ENCODE measurements at regions not wholly inside any gene's neighbourhood (a gene's known extent, or its start where the extent isn't known, plus 50 kb on each side); places are given as distances from the start of the nearest gene placed in this dataset.

- no peaks in the 10 kb centered on the region for H3K36me3 ChIP-seq (ENCODE audit: control insufficient read depth, insufficient read depth, low read length)
- no peak overlapping the region for H3K27ac ChIP-seq (ENCODE audit: insufficient read depth, low read depth, low read length, poor library complexity, severe bottlenecking)
- no peak overlapping the region for H3K4me3 ChIP-seq (ENCODE audit: insufficient read depth, low read depth, low read length)
- no peaks in the 10 kb centered on the region for H3K9me3 ChIP-seq (ENCODE audit: control insufficient read depth, low read length)
- 85 to 93% methylated on average over 2 of the region's 2 CpGs for WGBS, 2 experiments
- H3K4me1 ChIP-seq (ENCODE audit: control insufficient read depth, insufficient read depth, low read length) = peaks cover 9% of the 10 kb centered on the region
- H3K27me3 ChIP-seq (ENCODE audit: control insufficient read depth, insufficient read depth, low read length, poor library complexity, severe bottlenecking) = no peaks in the 10 kb centered on the region
Observed at GRCh38 chr9:99371376-99371775, 149.3 kb downstream of the SEC61B start.

DNA sequence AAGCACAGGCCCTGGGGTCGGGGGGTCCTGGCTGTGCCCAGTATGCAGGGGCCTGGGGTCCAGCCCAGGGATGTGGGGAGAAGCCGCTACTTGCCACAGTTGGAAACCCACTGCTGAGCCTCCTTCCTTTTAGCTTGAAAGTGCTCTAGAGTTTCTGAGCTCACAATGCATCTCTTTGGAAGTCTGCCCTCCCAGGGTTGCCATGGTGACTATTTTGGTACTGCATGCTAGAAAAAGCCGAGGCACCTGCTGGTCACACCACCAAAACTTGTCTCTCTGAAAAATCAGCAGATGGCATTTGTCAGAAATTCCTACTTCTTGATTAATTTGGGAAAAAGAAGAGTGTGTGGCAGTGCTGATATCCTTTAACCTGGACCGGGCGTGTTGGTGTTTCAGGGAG is 151.8 kb downstream of the SEC61B start:
- WGBS, 2 experiments = 75 to 82% methylated on average over 5 of the region's 5 CpGs

GRCh38 chr9:99374793-99375192 is 152.7 kb downstream of the SEC61B start:
- 92 to 98% methylated on average over 1 of the region's 1 CpG for whole genome bisulfite sequencing, 2 experiments
- H3K27me3 ChIP-seq (ENCODE audit: control insufficient read depth, insufficient read depth, low read length, poor library complexity, severe bottlenecking) = no peaks in the 10 kb centered on the region
- H3K4me3 ChIP-seq (ENCODE audit: insufficient read depth, low read depth, low read length) = no peak overlapping the region
- peaks cover 5% of the 10 kb centered on the region for H3K4me1 ChIP-seq (ENCODE audit: control insufficient read depth, insufficient read depth, low read length)
- no peak overlapping the region for H3K27ac ChIP-seq (ENCODE audit: insufficient read depth, low read depth, low read length, poor library complexity, severe bottlenecking)
- H3K9me3 ChIP-seq (ENCODE audit: control insufficient read depth, low read length) = no peaks in the 10 kb centered on the region
- no peaks in the 10 kb centered on the region for H3K36me3 ChIP-seq (ENCODE audit: control insufficient read depth, insufficient read depth, low read length)

More for the DNA sequence above, 151.8 kb downstream of the SEC61B start:
- Histone ChIP-seq H3K27me3 (ENCODE audit: control insufficient read depth, insufficient read depth, low read length, poor library complexity, severe bottlenecking) (no peaks in the 10 kb centered on the region), H3K4me1 (ENCODE audit: control insufficient read depth, insufficient read depth, low read length) (peaks cover 5% of the 10 kb centered on the region), H3K36me3 (ENCODE audit: control insufficient read depth, insufficient read depth, low read length) (no peaks in the 10 kb centered on the region), H3K27ac (ENCODE audit: insufficient read depth, low read depth, low read length, poor library complexity, severe bottlenecking) (no peak overlapping the region), H3K9me3 (ENCODE audit: control insufficient read depth, low read length) (no peaks in the 10 kb centered on the region), H3K4me3 (ENCODE audit: insufficient read depth, low read depth, low read length) (no peak overlapping the region)

- no peaks in the 10 kb centered on the region for H3K27me3 ChIP-seq (ENCODE audit: control insufficient read depth, insufficient read depth, low read length, poor library complexity, severe bottlenecking)
- H3K4me1 ChIP-seq (ENCODE audit: control insufficient read depth, insufficient read depth, low read length) = peaks cover 5% of the 10 kb centered on the region
- H3K9me3 ChIP-seq (ENCODE audit: control insufficient read depth, low read length) = no peaks in the 10 kb centered on the region
- H3K4me3 ChIP-seq (ENCODE audit: insufficient read depth, low read depth, low read length) = no peak overlapping the region
- no peaks in the 10 kb centered on the region for H3K36me3 ChIP-seq (ENCODE audit: control insufficient read depth, insufficient read depth, low read length)
- no peak overlapping the region for H3K27ac ChIP-seq (ENCODE audit: insufficient read depth, low read depth, low read length, poor library complexity, severe bottlenecking)
- WGBS, 2 experiments = 96 to 98% methylated on average over 3 of the region's 3 CpGs
Observed at GRCh38 chr9:99375481-99375880, 153.4 kb downstream of the SEC61B start.

DNA sequence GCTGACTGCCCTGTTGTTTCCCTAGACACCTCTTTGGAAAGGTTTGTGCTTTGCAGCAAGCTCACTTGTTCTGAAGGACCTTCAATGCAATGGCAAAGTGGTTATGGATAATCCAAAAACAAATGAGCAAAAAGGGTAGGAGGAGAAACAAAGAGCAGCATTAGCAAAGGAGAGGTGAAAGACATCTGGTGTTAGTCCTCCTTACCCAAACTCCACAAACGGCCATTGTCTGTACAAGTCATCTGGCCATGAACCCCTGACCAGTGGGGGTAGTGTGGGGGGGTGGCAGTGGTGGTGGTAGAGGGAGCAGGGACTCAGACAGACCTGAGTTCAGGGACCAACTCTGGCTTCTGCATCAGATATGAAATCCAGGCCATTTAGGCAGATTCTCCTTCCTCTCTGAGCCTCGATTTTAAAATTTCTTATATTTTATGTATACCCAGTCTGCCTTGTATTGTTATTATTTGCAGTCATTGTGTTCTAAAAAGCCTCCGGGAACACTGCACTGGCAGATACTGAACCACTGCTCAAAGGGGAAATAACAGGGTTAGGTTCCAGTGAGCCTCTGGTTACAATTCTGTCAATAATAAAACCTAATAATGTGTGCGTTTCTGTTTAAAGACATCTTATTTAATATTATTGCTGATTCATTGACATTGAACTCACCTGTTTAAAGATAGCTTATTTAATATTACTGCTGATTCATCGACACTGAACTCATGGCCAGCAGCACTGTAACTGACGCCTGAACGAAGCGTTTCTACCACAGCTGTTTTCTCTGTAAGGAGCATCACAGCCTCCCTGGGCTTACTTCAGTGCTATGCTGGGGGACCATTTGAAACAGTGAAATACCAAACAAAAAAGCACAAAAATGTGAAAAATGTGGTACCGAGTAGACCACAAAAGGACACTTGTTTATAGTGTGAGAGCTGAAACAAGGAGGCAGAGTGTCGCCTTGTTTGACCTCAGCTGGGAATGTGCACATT is 156.0 kb downstream of the SEC61B start:
- no peaks in the 10 kb centered on the region for H3K36me3 ChIP-seq (ENCODE audit: control insufficient read depth, insufficient read depth, low read length)
- no peaks in the 10 kb centered on the region for H3K9me3 ChIP-seq (ENCODE audit: control insufficient read depth, low read length)
- WGBS, 2 experiments = 58 to 67% methylated on average over 9 to 10 of the region's 10 CpGs
- H3K4me1 ChIP-seq (ENCODE audit: control insufficient read depth, insufficient read depth, low read length) = peaks cover 5% of the 10 kb centered on the region
- H3K27me3 ChIP-seq (ENCODE audit: control insufficient read depth, insufficient read depth, low read length, poor library complexity, severe bottlenecking) = no peaks in the 10 kb centered on the region
- H3K27ac ChIP-seq (ENCODE audit: insufficient read depth, low read depth, low read length, poor library complexity, severe bottlenecking) = no peak overlapping the region
- H3K4me3 ChIP-seq (ENCODE audit: insufficient read depth, low read depth, low read length) = no peak overlapping the region

DNA sequence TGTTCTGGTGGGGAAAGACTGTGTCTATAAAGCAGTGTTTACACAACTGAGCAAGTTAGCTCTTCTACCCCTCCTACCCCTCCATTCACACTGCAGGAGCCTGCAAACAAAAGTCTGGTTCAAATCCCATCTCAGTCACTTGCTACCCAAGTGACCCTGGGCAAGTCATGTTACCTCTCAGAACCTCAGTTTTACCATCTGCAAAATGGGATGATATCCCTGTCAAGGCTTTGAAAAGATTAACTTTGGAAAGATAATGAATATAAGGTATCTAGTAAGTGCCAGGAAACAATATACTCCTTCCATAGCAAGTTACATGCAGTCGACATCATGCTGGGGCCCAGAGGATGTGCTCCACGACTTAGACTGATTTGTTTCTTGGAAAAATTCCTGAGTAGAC is 161.5 kb downstream of the SEC61B start:
- Histone ChIP-seq H3K27ac (ENCODE audit: insufficient read depth, low read depth, low read length, poor library complexity, severe bottlenecking) (no peak overlapping the region), H3K4me1 (ENCODE audit: control insufficient read depth, insufficient read depth, low read length) (peaks cover 6% of the 10 kb centered on the region), H3K4me3 (ENCODE audit: insufficient read depth, low read depth, low read length) (no peak overlapping the region), H3K9me3 (ENCODE audit: control insufficient read depth, low read length) (no peaks in the 10 kb centered on the region), H3K36me3 (ENCODE audit: control insufficient read depth, insufficient read depth, low read length) (no peaks in the 10 kb centered on the region), H3K27me3 (ENCODE audit: control insufficient read depth, insufficient read depth, low read length, poor library complexity, severe bottlenecking) (no peaks in the 10 kb centered on the region)
- WGBS, 2 experiments = 36 to 46% methylated on average over 2 of the region's 2 CpGs

GRCh38 chr9:99385215-99385614 is 163.1 kb downstream of the SEC61B start:
- Histone ChIP-seq H3K4me3 (ENCODE audit: insufficient read depth, low read depth, low read length) (no peak overlapping the region), H3K27ac (ENCODE audit: insufficient read depth, low read depth, low read length, poor library complexity, severe bottlenecking) (no peak overlapping the region), H3K36me3 (ENCODE audit: control insufficient read depth, insufficient read depth, low read length) (no peaks in the 10 kb centered on the region), H3K4me1 (ENCODE audit: control insufficient read depth, insufficient read depth, low read length) (peaks cover 6% of the 10 kb centered on the region), H3K9me3 (ENCODE audit: control insufficient read depth, low read length) (no peaks in the 10 kb centered on the region), H3K27me3 (ENCODE audit: control insufficient read depth, insufficient read depth, low read length, poor library complexity, severe bottlenecking) (no peaks in the 10 kb centered on the region)
- 93 to 94% methylated on average over 3 to 4 of the region's 4 CpGs for WGBS, 2 experiments

DNA sequence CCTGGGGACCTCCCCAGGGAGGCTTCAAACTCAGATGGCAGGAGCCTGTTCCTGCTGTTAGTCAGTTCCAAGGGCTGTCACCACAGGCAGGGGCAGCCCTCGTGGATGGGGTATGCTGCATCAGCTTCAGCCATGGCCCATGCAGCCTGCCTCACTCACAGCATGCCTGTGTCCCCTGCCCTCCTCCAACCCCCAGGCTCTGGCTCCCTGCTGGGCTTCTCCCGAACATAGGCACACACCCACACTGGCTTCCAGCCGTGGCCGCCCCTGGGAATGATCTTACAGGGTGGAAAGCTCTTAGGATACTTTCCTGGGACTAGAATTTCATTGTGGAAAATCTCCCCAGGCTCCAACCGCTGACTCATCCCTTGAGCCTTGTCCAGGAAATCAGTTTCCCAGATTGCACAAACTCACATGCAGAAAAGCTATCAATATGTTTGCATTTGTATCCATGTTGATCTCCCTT is 163.8 kb downstream of the SEC61B start:
- Histone ChIP-seq H3K4me1 (ENCODE audit: control insufficient read depth, insufficient read depth, low read length) (peaks cover 6% of the 10 kb centered on the region), H3K27ac (ENCODE audit: insufficient read depth, low read depth, low read length, poor library complexity, severe bottlenecking) (no peak overlapping the region), H3K27me3 (ENCODE audit: control insufficient read depth, insufficient read depth, low read length, poor library complexity, severe bottlenecking) (no peaks in the 10 kb centered on the region), H3K9me3 (ENCODE audit: control insufficient read depth, low read length) (no peaks in the 10 kb centered on the region), H3K4me3 (ENCODE audit: insufficient read depth, low read depth, low read length) (no peak overlapping the region), H3K36me3 (ENCODE audit: control insufficient read depth, insufficient read depth, low read length) (no peaks in the 10 kb centered on the region)
- 75 to 79% methylated on average over 5 of the region's 5 CpGs for WGBS, 2 experiments

- 94 to 100% methylated on average over 1 to 2 of the region's 2 CpGs for WGBS, 2 experiments
- Histone ChIP-seq H3K27ac (ENCODE audit: insufficient read depth, low read depth, low read length, poor library complexity, severe bottlenecking) (no peak overlapping the region), H3K4me1 (ENCODE audit: control insufficient read depth, insufficient read depth, low read length) (peaks cover 6% of the 10 kb centered on the region)
Observed at GRCh38 chr9:99387431-99387830, 165.3 kb downstream of the SEC61B start.

DNA sequence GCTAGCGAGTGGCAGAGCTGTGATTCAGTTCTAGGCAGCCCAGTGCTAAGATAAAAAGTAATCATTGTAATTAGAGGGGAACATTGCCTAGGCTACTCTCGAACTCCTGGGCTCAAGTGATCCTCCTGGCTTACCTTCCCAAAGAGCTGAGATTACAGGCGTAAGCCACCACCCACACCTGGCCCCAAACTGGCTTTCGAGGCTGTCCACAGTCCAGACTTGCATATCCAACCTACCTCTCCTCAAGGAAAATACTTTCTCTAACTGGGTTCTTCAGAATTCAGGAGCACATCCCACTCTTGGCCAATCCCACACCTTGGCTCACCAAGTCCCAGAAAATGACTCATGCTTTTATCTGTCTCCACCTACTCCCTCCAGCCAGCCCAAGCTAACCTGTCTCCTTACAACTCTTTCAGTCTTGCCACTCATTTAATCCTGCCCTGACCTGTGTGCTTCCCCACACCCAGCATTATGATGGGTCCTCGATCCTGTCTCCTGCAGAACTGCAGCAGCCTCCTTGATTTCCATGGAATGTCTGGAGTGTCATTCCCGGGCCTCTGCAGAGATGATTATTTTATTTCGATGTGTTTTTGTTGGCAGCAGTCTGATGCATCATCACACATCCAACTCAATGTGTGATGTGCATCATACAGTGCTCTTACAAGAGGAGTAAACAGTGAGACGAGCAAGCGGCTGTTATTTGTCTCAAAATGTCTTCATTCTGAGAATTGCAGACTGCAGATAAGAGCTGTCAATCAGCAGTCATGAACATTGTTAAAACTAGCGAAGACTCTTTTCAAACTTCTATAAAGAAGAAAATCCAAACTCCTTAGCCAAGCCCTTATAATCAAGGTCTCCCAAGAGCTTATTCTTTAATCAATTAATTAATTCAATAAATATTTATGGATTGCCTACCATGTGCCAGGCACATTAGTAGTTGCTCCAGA is 167.3 kb downstream of the SEC61B start:
- peaks cover 6% of the 10 kb centered on the region for H3K4me1 ChIP-seq (ENCODE audit: control insufficient read depth, insufficient read depth, low read length)
- no peaks in the 10 kb centered on the region for H3K27me3 ChIP-seq (ENCODE audit: control insufficient read depth, insufficient read depth, low read length, poor library complexity, severe bottlenecking)
- H3K27ac ChIP-seq (ENCODE audit: insufficient read depth, low read depth, low read length, poor library complexity, severe bottlenecking) = no peak overlapping the region
- H3K9me3 ChIP-seq (ENCODE audit: control insufficient read depth, low read length) = no peaks in the 10 kb centered on the region
- H3K4me3 ChIP-seq (ENCODE audit: insufficient read depth, low read depth, low read length) = no peak overlapping the region
- 96 to 97% methylated on average over 10 of the region's 10 CpGs for WGBS, 2 experiments
- H3K36me3 ChIP-seq (ENCODE audit: control insufficient read depth, insufficient read depth, low read length) = no peaks in the 10 kb centered on the region

More at GRCh38 chr9:99387431-99387830, 165.3 kb downstream of the SEC61B start:
- H3K9me3 ChIP-seq (ENCODE audit: control insufficient read depth, low read length) = no peaks in the 10 kb centered on the region
- H3K27me3 ChIP-seq (ENCODE audit: control insufficient read depth, insufficient read depth, low read length, poor library complexity, severe bottlenecking) = no peaks in the 10 kb centered on the region
- no peaks in the 10 kb centered on the region for H3K36me3 ChIP-seq (ENCODE audit: control insufficient read depth, insufficient read depth, low read length)
- no peak overlapping the region for H3K4me3 ChIP-seq (ENCODE audit: insufficient read depth, low read depth, low read length)

Measured in ectodermal cell (in vitro differentiated cells).